WERI-Rb-1 (cell line): ENCODE measurements at regions not wholly inside any gene's neighbourhood (a gene's known extent, or its start where the extent isn't known, plus 50 kb on each side); places are given as distances from the start of the nearest gene placed in this dataset.

Experiments used
- DNase-seq: peaks from one replicate; pipeline ENCODE4 v3.0.0-alpha.2; 2020
- H3K27ac ChIP-seq: fragments of 250-450 bp; sonication (Bioruptor Pico); 2 replicates; pipeline ENCODE4 v1.5.1; 2020; ENCODE audit warnings: mild to moderate bottlenecking, moderate library complexity
- H3K27me3 ChIP-seq: fragments of 250-450 bp; sonication (Bioruptor Pico); 2 replicates; pipeline ENCODE4 v1.5.1; 2021; ENCODE audit warnings: mild to moderate bottlenecking, low read depth, moderate library complexity; ENCODE audit not compliant: insufficient read depth, severe bottlenecking
- H3K36me3 ChIP-seq: fragments of 250-450 bp; sonication (Bioruptor Pico); 2 replicates; pipeline ENCODE4 v1.5.1; 2020; ENCODE audit warnings: mild to moderate bottlenecking, moderate library complexity
- H3K4me3 ChIP-seq: 2 replicates; pipeline ENCODE4 v1.5.1; 2011; ENCODE audit warnings: low read depth, mild to moderate bottlenecking, control low read depth, low read length
- H3K9me3 ChIP-seq: fragments of 250-450 bp; sonication (Bioruptor Pico); 2 replicates; pipeline ENCODE4 v1.5.1; 2021; ENCODE audit warnings: mild to moderate bottlenecking, moderate library complexity; ENCODE audit not compliant: severe bottlenecking
- TF ChIP-seq, protein P1 (sequence below): IDR thresholded peaks from 2 replicates; pipeline ENCODE4 v1.5.1; 2011; ENCODE audit warnings: low read depth, mild to moderate bottlenecking, control low read depth, inconsistent platforms, low read length

DNA sequence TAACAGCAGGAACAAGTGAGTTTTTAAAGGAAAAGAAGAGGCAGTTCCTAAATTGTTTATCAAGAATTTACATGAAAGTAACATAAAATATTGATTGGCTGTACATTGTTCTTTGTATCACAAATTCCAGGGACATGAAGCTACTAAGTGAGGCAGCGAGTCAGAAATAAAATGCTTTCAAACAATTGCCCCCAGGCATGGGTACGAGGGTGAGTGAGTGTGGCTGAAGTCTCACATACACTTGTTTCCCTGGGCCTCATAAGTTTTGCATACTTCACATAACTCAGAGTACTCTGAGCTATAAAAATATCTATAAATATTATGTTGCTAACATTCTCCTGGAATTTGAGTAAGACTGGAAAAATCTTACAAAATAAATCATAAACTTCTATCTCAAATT, 511.6 kb upstream of the PRKX start:
- Histone ChIP-seq H3K27me3 (peaks cover 31% of the 10 kb centered on the region), H3K27ac (no peak overlapping the region), H3K36me3 (no peaks in the 10 kb centered on the region), H3K9me3 (no peaks in the 10 kb centered on the region), H3K4me3 (no peak overlapping the region)
- no peak for DNase-seq
- TF ChIP-seq, protein P1, sequence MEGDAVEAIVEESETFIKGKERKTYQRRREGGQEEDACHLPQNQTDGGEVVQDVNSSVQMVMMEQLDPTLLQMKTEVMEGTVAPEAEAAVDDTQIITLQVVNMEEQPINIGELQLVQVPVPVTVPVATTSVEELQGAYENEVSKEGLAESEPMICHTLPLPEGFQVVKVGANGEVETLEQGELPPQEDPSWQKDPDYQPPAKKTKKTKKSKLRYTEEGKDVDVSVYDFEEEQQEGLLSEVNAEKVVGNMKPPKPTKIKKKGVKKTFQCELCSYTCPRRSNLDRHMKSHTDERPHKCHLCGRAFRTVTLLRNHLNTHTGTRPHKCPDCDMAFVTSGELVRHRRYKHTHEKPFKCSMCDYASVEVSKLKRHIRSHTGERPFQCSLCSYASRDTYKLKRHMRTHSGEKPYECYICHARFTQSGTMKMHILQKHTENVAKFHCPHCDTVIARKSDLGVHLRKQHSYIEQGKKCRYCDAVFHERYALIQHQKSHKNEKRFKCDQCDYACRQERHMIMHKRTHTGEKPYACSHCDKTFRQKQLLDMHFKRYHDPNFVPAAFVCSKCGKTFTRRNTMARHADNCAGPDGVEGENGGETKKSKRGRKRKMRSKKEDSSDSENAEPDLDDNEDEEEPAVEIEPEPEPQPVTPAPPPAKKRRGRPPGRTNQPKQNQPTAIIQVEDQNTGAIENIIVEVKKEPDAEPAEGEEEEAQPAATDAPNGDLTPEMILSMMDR = no peak

DNA sequence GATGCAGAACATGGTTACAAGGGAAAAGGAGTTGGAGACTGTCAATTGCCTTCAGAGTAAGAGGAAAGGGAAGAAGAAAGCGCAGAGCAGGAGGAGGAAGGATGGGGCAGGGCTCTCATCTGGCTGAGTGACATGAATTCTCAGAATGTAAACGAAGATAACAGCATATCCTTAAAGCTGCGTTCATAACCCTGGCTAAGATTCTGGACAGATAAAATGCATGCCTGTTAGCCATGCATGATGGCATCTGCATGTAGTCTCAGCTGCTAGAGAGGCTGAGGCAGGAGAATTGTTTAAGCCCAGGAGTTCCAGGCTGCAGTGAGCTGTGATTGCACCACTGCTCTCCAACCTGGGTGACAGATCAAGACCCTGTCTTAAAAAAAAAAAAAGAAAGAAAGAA, 493.5 kb upstream of the PRKX start:
- TF ChIP-seq, protein P1 = no peak
- Histone ChIP-seq H3K27me3 (peaks cover 12% of the 10 kb centered on the region), H3K36me3 (no peaks in the 10 kb centered on the region), H3K27ac (no peak overlapping the region), H3K4me3 (no peak overlapping the region), H3K9me3 (no peaks in the 10 kb centered on the region)
- no peak for DNase-seq

DNA sequence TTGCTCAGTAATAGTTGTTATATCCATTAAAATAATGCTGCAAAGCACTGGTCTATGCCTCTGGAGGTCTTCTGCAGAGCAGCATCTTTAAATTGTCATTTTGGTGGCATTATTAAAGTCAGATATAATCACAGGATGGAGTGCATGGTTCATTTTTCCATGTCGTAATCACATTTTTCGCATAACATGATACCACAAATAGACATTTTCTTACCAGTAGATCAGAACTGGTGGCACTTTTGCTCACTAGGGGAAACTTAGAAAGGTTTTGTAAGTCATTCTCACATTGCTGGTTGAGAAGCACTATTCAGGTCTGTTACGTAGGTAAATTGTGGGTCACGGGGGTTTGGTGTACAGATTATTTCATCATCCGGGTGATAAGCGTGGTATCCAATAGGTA, 484.5 kb upstream of the PRKX start:
- Histone ChIP-seq H3K36me3 (no peaks in the 10 kb centered on the region), H3K9me3 (no peaks in the 10 kb centered on the region), H3K4me3 (no peak overlapping the region), H3K27ac (no peak overlapping the region), H3K27me3 (peaks cover 10% of the 10 kb centered on the region)
- no peak for DNase-seq
- TF ChIP-seq, protein P1 = no peak

DNA sequence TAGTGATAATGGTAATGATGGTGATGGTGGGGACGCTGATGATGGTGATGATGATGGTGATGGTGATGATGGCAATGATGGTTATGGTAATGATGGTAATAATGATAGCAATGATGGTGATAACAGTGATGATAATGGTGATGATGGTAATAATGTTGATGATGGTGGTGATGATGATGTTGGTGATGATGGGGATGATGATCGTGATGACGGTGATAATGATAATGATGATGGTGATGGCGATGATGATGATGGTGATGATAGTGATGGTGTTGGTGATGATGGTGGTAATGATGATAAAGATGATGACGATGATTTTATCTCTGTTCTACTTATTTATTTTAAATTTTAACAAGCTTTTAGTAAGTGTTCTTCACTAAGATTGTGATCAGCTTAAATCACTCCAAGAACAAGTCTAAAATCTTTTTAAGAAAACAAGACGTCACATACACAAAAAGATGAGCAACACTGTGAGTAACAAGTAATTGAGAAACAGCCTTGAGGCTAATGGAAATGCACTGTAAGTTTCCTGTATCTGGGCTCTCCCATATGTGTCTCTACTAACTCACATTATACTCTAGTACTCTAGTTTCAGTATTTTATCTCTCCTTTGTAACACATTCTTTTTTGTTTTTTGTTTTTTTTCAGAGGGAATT, 480.2 kb upstream of the PRKX start:
- DNase-seq = no peak
- H3K4me3 ChIP-seq = no peak overlapping the region
- H3K9me3 ChIP-seq = no peaks in the 10 kb centered on the region
- H3K36me3 ChIP-seq = no peaks in the 10 kb centered on the region
- peaks cover 2% of the 10 kb centered on the region for H3K27me3 ChIP-seq
- TF ChIP-seq, protein P1 = no peak
- no peak overlapping the region for H3K27ac ChIP-seq

DNA sequence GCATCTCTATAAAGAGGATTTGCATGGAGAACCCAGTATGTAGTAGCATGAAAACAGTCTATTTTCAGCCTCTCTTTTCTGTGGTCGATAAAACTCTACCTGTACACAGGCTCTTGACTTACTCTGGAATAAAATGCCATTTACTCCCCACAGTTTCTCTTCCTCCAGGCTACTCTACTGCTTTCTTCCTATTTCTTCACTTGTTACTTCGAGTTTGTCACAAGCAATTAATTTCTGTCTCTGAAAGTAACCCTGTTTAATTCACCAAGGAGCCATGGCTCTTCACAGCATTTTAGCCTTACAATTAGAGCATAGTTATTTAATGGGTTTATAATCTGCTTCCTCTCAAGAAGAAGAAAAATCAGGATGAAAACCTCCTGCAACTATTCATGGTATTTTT, 472.9 kb upstream of the PRKX start:
- H3K27ac ChIP-seq = no peak overlapping the region
- no peaks in the 10 kb centered on the region for H3K9me3 ChIP-seq
- DNase-seq = no peak

More for the DNA sequence above, 472.9 kb upstream of the PRKX start:
- TF ChIP-seq, protein P1 = no peak
- H3K4me3 ChIP-seq = no peak overlapping the region
- H3K27me3 ChIP-seq = peaks cover 8% of the 10 kb centered on the region
- no peaks in the 10 kb centered on the region for H3K36me3 ChIP-seq
